ENCODE measurements at regions not wholly inside any gene's neighbourhood (a gene's known extent, or its start where the extent isn't known, plus 50 kb on each side); places are given as distances from the start of the nearest gene placed in this dataset.

DNA sequence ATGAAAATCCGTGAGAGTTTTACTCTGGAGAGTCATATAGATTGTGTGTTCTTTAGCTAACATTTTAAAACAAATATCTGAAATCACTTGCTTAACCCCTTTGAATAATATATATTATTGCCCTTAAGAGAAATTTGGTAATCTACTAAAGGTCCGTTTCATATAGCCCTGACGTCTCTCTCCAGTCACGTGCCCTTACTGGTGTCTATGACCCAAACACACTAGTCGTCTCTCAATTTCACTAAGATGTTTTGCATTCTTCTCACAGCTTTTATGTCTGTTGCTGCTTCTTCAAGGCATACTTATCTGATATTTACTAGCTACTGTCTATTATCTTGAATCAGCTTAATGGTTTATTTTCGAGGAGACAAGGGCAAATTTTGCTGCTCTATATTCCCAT lies 409.9 kb downstream of the KCNJ18 start:
- no peak for TF ChIP-seq POLR2A (IDR thresholded peaks at IDR 0.05)
- TF ChIP-seq, protein P1, sequence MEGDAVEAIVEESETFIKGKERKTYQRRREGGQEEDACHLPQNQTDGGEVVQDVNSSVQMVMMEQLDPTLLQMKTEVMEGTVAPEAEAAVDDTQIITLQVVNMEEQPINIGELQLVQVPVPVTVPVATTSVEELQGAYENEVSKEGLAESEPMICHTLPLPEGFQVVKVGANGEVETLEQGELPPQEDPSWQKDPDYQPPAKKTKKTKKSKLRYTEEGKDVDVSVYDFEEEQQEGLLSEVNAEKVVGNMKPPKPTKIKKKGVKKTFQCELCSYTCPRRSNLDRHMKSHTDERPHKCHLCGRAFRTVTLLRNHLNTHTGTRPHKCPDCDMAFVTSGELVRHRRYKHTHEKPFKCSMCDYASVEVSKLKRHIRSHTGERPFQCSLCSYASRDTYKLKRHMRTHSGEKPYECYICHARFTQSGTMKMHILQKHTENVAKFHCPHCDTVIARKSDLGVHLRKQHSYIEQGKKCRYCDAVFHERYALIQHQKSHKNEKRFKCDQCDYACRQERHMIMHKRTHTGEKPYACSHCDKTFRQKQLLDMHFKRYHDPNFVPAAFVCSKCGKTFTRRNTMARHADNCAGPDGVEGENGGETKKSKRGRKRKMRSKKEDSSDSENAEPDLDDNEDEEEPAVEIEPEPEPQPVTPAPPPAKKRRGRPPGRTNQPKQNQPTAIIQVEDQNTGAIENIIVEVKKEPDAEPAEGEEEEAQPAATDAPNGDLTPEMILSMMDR (IDR thresholded peaks at IDR 0.05) = no peak

All from adrenal gland (tissue), 5 donors.